ENCODE measurements at regions not wholly inside any gene's neighbourhood (a gene's known extent, or its start where the extent isn't known, plus 50 kb on each side); places are given as distances from the start of the nearest gene placed in this dataset.

DNA sequence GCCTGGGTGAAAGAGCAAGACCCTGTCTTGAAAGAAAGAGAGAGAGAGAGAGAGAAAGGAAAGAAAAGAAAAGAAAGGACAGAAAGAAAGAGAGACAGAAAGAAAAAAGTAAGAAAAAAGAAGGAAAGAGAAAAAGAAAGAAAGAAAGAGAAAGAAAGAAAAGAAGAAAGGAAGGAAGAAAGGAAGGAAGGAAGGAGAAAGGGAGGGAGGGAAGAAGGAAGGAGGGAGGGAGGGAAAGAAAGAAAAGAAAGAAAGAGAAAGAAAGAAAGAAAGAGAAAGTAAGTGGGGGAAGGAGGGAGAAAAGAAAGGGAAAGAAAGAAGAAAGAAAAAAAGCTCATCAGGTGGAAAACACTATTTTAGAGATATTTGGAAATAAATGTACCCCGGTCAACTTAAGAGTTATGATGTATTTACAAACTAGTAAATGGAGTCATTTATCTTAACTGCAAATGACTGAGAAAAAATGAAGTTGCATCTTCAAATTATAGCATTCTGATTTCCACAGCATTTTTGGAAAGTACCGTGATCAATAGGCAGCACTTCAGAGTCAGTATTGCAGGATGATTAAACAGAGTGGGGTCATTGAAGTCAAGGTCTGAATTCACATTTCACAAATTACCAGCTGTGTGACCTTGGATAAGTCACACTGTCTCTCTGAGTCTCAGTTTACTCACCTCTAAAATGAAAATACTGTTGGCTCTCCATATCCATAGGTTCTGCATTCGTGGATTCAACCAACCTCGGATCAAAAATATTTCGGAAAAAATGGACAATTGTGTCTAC, 64.1 kb upstream of the SMAD1 start:
- Histone ChIP-seq H3K4me3 (ENCODE audit: low read depth, low read length) (no peak overlapping the region), H2AFZ (no peak overlapping the region), H3K27ac (no peak overlapping the region), H3K79me2 (no peaks in the 10 kb centered on the region), H3K36me3 (ENCODE audit: control insufficient read depth, insufficient read depth, low read length) (no peaks in the 10 kb centered on the region), H3K27me3 (ENCODE audit: control insufficient read depth, insufficient read depth, low read length) (no peaks in the 10 kb centered on the region), H3K9ac (no peak overlapping the region), H3K4me1 (no peaks in the 10 kb centered on the region), H3K9me3 (ENCODE audit: control insufficient read depth, low read length) (no peaks in the 10 kb centered on the region), H3K4me2 (ENCODE audit: low read length) (no peak overlapping the region)
- TF ChIP-seq, protein P1, sequence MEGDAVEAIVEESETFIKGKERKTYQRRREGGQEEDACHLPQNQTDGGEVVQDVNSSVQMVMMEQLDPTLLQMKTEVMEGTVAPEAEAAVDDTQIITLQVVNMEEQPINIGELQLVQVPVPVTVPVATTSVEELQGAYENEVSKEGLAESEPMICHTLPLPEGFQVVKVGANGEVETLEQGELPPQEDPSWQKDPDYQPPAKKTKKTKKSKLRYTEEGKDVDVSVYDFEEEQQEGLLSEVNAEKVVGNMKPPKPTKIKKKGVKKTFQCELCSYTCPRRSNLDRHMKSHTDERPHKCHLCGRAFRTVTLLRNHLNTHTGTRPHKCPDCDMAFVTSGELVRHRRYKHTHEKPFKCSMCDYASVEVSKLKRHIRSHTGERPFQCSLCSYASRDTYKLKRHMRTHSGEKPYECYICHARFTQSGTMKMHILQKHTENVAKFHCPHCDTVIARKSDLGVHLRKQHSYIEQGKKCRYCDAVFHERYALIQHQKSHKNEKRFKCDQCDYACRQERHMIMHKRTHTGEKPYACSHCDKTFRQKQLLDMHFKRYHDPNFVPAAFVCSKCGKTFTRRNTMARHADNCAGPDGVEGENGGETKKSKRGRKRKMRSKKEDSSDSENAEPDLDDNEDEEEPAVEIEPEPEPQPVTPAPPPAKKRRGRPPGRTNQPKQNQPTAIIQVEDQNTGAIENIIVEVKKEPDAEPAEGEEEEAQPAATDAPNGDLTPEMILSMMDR (IDR thresholded peaks at IDR 0.05) = no peak

DNA sequence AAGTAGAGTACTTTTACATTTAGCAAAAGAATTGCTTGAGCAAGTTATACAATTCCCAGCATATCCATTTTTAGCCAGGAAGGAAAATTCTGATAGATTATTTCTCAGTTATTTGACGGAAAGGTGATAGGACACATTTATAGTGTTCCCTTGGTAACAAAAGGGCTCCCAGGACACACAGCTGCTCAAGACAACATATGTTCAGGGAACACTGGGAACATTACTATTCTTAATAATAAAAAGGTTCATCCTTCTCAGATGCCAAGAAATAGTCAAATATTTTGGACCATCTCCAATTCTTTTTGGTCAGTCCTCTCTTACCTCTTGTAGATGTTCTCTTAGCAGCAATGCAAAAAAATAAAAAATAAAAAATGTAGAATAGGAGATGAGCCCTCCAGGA, 66.8 kb upstream of the SMAD1 start:
- no peak overlapping the region for H2AFZ ChIP-seq
- no peak overlapping the region for H3K9ac ChIP-seq
- H3K27me3 ChIP-seq (ENCODE audit: control insufficient read depth, insufficient read depth, low read length) = no peaks in the 10 kb centered on the region
- H3K27ac ChIP-seq = no peak overlapping the region
- no peaks in the 10 kb centered on the region for H3K4me1 ChIP-seq
- TF ChIP-seq, protein P1 (IDR thresholded peaks at IDR 0.05) = no peak
- no peaks in the 10 kb centered on the region for H3K36me3 ChIP-seq (ENCODE audit: control insufficient read depth, insufficient read depth, low read length)
- no peaks in the 10 kb centered on the region for H3K9me3 ChIP-seq (ENCODE audit: control insufficient read depth, low read length)
- no peak overlapping the region for H3K4me2 ChIP-seq (ENCODE audit: low read length)
- no peak overlapping the region for H3K4me3 ChIP-seq (ENCODE audit: low read depth, low read length)
- no peaks in the 10 kb centered on the region for H3K79me2 ChIP-seq

DNA sequence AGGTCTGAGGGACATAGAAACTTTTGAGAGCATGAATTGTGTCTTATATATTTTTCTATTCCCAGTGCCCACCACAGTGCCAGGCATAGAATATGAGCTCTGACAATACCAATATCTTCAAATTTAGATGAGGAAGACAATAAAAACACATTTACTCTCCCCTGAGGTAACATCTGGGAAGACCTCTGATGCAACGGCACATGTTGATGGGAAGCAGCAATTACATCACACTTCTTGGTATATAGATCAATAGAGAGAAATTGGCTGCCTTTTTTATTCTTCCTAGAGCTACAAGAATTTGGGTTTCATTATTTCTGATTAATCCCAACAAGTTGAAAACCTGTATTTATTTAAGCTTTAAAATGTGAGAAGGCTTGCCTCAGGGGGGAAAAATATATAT, 67.4 kb upstream of the SMAD1 start:
- Histone ChIP-seq H3K4me3 (ENCODE audit: low read depth, low read length) (no peak overlapping the region), H3K9me3 (ENCODE audit: control insufficient read depth, low read length) (no peaks in the 10 kb centered on the region), H2AFZ (no peak overlapping the region), H3K27me3 (ENCODE audit: control insufficient read depth, insufficient read depth, low read length) (no peaks in the 10 kb centered on the region), H3K4me2 (ENCODE audit: low read length) (no peak overlapping the region), H3K9ac (no peak overlapping the region), H3K4me1 (no peaks in the 10 kb centered on the region), H3K79me2 (no peaks in the 10 kb centered on the region), H3K36me3 (ENCODE audit: control insufficient read depth, insufficient read depth, low read length) (no peaks in the 10 kb centered on the region), H3K27ac (no peak overlapping the region)
- TF ChIP-seq, protein P1 (IDR thresholded peaks at IDR 0.05) = no peak

DNA sequence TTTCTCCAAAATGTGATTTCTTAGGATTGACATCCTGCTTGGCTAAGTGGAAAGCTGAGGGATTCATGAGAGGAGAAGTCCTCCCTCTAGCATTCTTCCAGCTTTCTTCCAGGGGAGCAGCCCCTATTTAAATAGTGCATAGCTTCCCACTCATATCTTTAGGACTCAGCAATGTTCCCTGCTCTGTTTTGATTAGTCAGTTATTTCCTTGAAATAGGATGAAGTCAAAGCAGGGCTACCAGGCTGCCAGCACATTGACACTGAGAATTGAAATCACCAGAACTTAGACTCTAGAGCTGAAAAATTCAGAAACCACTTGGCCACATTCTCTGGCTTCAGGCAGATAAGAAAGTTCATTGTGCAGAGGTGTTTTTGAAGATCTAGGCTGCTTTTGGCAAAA, 74.7 kb upstream of the SMAD1 start:
- Histone ChIP-seq H3K27ac (peak overlapping the region; percentile 89), H3K4me1 (peaks cover 13% of the 10 kb centered on the region), H3K9ac (no peak overlapping the region), H3K4me2 (ENCODE audit: low read length) (peak overlapping the region; percentile 46), H3K79me2 (no peaks in the 10 kb centered on the region), H3K4me3 (ENCODE audit: low read depth, low read length) (no peak overlapping the region), H2AFZ (peak overlapping the region; percentile 29), H3K36me3 (ENCODE audit: control insufficient read depth, insufficient read depth, low read length) (no peaks in the 10 kb centered on the region), H3K9me3 (ENCODE audit: control insufficient read depth, low read length) (no peaks in the 10 kb centered on the region), H3K27me3 (ENCODE audit: control insufficient read depth, insufficient read depth, low read length) (no peaks in the 10 kb centered on the region)
- TF ChIP-seq, protein P1 (IDR thresholded peaks at IDR 0.05) = no peak

DNA sequence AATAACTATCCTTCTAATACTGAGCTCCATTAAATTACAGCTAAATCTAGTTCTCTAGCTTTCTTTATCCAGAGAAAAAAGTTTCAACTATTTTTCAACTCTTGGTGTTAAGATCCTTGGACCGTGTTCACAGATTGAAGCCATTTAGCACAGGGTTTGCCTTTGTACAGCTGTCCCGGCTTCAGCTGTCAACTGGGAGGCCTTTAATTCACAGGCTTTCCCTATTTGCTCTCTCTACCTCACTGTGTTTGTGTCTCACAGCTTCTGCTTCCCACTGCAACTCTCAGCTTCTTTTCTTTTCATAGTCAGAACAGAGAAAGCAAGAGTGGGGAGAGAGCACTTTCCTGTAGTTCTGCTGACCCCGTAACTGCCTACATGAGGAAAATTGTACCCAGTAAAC, 76.9 kb upstream of the SMAD1 start:
- no peaks in the 10 kb centered on the region for H3K27me3 ChIP-seq (ENCODE audit: control insufficient read depth, insufficient read depth, low read length)
- TF ChIP-seq, protein P1 (IDR thresholded peaks at IDR 0.05) = no peak
- no peak overlapping the region for H3K4me3 ChIP-seq (ENCODE audit: low read depth, low read length)
- no peaks in the 10 kb centered on the region for H3K79me2 ChIP-seq
- no peak overlapping the region for H3K9ac ChIP-seq
- H3K9me3 ChIP-seq (ENCODE audit: control insufficient read depth, low read length) = no peaks in the 10 kb centered on the region
- no peak overlapping the region for H3K4me2 ChIP-seq (ENCODE audit: low read length)
- peaks cover 13% of the 10 kb centered on the region for H3K4me1 ChIP-seq
- H3K27ac ChIP-seq = peak overlapping the region; percentile 36
- no peaks in the 10 kb centered on the region for H3K36me3 ChIP-seq (ENCODE audit: control insufficient read depth, insufficient read depth, low read length)
- H2AFZ ChIP-seq = peak overlapping the region; percentile 62
